Skin epidermis (tissue), 12 donors: ENCODE measurements at regions not wholly inside any gene's neighbourhood (a gene's known extent, or its start where the extent isn't known, plus 50 kb on each side); places are given as distances from the start of the nearest gene placed in this dataset.

Experiments used
- H3K27ac ChIP-seq, 21 experiments: fragments of 200-600 bp; sonication (generic) in 11 of 21; one replicate each; pipeline ENCODE4 v1.5.0; 2020; ENCODE audit warnings: mild to moderate bottlenecking in 3 of 21, inconsistent platforms in 2 of 21, moderate library complexity in 2 of 21
- H3K4me3 ChIP-seq, 7 experiments: fragments of 200-600 bp; sonication (generic) in 2 of 7; one replicate each; pipeline ENCODE4 v1.5.0; 2020; ENCODE audit warnings: inconsistent platforms in 2 of 7, mild to moderate bottlenecking in 2 of 7, moderate library complexity in 1 of 7

DNA sequence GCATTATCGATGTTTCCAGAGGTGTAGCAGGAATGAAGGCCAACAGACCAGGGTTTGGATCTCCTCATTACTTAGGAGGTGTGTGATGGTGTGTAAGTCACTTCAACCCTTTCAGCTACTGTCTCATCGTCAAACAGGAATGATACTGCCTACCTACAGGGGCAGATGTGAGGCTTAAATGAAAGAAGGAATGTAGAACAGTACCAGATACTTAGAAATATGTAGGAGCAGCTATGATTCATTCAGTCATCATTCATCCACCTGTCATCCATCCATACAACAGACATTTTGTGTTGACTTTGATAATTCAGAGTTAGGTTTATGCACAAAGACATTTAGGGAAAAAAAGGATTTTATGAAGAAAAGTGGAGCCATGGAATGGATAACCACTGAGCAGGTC is 486.9 kb upstream of the DAB1 start:
- H3K27ac ChIP-seq = no peak overlapping the region
- no peak overlapping the region for H3K4me3 ChIP-seq

DNA sequence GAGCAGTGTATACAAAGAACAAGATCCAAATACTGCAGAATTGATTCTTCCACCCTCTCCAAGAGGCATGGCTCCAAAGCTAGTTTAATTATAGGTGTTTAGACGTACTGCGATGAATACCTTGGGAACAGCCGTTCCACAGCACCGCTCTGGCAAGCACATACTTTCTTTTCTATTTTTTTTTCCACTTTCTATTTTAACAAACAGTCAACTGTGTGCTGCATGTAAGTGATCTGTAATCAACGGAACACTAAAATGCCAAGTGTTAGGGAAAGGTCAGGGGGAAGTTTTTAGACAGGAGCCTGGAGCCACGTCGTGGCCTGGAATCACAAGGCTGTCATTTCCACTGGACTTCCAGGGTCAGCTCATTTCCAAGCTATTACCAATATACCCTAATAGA is 486.4 kb upstream of the DAB1 start:
- Histone ChIP-seq H3K4me3 (no peak overlapping the region), H3K27ac (no peak overlapping the region)

DNA sequence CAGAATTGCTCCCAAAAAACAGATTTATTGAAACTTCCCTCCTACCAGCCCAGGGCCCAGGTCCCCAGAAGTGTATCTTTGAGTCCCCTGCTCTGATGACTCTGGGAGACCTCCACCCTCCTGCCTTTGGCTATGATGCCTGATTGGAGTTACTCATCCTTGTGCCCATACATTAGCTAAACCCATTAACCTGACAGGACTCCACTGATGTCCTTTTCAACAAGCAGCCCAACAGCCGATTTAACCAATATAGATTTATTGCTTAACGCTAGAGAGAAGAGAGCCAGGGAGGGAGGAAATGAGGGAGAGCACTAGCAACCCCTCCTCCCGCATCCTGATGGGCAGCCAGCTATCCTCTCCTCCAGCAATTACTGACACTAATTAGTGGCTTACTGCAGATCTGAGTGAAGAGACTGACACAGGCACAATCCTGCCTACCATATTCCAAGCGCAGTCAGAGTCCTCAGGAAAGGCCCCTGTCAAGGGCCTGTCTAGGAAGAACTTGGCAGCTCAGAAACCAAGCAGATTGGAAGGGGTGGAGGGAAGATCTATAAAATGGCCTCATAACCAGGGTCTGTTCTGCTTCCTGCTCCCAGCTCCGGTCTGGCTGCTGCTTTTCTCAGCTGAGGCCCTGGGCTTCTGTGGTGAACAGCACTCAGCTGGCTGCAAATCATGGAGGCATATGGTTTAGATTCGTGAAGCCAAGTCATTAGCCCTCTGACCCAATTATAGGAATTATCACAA is 484.5 kb upstream of the DAB1 start:
- H3K4me3 ChIP-seq = no peak overlapping the region
- H3K27ac ChIP-seq = no peak overlapping the region

DNA sequence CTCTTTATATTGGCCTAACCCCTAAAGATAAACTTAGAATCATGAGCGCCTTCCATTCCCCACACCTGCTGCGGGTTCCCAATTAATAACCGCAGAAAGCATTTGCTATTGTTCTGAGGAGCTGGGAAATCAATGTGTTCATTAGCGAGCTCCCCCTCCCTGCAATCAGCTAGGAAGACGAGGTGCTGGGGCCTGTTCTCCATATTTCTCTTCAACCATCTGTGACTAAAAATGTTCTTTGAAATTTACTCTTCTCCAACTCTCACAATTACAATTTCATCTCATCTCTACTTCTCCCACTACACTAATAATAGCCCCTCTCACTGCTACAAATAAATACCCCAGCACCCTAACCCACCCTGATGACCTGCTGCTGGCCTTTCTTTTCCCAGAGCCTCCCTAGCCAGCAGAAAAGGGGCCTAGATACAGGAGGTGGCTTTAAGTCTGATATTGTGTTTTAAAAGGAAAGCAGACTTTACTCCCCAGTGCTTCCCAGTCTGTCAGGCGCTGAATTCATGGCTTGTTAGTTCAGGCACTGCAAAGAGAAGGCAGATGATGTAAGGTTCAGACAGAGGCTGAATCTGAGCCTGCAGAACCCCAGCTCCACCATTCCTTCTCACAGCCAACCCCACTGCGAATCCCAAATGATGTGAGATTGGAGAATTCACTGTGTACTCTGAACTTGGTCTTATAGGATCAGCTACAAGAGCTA is 477.5 kb upstream of the DAB1 start:
- Histone ChIP-seq H3K4me3 (no peak overlapping the region), H3K27ac (no peak overlapping the region)

DNA sequence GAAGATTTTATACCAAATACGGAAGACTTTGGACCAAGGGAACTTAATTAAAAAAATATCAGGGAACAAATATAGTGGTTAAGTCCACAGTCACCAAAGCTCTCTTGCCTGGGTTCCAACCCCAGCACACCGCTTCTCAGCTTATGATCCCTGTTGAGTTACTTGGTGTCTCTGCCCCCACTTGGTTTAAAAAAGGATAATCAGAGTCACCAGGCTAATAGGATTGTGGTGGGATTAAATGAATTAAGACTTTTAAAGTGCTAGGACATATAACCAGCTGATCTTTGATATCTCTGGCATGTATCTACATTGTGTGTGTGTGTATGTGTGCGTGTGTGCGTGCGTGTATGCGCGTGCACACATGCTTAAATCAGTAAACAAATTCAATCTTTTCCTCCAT is 474.7 kb upstream of the DAB1 start:
- Histone ChIP-seq H3K27ac (no peak overlapping the region), H3K4me3 (no peak overlapping the region)

DNA sequence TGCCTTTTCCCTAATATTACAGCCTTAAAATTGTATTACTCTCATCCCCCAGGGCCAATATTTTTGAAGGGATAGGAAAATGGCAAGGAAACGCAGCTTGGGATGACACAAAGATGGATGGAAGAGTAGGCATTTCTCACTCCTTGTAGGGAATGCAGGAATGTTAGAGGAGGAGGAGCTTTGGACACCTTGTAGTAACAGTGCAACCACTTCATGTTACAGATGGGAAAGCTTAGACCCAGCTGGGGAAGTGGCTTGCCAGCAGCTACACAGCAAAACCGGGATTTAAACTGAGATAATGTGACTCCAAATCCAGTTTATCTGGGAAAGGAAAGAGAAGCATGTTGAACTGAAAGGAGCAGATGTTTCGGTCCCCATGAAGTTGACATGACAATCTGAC is 473.7 kb upstream of the DAB1 start:
- no peak overlapping the region for H3K27ac ChIP-seq
- no peak overlapping the region for H3K4me3 ChIP-seq

DNA sequence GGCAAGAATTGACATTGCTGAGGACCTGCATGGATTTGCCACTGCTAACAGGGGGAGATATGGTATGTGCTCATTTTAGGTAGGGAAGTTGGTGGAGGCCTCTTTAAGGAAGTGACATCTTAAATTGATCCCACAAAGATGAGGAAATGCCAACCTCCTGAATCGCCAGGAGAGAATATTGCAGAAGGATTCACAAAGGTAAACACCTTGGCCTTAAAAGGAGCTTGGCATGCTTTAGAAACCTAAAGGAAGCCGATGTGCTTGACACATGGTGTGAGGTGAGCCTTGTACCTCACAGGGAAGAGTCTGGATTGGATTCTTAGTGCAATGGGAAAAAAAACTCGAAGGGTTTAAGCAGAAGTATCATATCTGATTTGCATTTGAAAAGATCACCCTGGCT is 470.5 kb upstream of the DAB1 start:
- no peak overlapping the region for H3K4me3 ChIP-seq
- no peak overlapping the region for H3K27ac ChIP-seq

DNA sequence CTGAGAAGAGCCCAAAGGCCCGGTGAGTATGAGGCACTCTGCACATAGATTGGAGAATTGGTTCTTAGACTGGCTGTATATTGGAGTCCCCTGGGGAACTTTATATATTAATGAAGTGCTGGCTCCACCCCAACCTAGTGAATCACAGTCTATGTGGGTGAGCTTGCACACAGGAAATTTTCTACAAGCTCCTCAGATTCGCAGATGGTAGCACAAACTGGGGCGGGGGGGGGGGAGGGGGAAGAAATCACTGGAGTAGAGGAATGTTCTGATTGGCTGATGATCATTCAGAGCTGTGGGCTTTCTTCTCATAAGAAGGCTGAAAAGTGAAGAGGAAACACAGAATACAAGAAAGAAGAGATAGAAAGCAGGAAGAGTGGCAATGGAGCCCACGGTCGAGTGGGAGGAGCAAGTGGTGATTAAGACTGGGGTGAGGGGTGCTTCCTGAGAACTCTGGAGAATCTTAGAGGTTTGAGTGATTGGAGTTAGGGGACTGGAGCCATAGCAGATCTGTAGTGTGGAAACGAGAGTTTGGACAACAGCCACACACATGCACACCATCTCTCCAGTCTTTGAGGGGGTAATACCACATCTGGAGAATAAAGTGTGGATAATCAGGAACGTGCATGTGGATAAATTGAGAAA is 465.9 kb upstream of the DAB1 start:
- Histone ChIP-seq H3K27ac (no peak overlapping the region), H3K4me3 (no peak overlapping the region)

DNA sequence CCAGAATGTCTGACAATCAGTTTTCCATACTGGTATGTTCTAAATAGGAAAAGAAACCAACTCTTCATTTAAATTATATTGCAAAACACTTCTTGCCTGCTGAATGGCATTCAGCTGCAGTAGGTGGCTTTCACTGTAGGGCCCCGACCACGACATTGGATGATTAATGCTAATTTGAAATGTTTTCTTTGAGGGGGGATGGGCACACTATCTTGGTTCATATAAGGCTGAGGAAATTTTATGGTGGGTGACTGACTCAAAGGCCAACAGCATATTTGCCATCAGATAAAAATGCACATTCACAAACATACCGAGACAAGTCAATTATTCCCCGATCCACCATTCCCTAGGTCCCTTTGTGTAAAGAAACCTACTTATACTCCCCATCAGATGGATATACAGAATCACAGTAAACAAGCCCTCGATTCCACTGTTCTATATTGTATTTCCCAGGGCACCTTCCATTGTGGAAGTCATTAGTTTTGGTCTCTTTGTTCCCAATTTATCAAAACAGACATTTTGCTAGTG is 464.2 kb upstream of the DAB1 start:
- no peak overlapping the region for H3K27ac ChIP-seq
- H3K4me3 ChIP-seq = no peak overlapping the region

DNA sequence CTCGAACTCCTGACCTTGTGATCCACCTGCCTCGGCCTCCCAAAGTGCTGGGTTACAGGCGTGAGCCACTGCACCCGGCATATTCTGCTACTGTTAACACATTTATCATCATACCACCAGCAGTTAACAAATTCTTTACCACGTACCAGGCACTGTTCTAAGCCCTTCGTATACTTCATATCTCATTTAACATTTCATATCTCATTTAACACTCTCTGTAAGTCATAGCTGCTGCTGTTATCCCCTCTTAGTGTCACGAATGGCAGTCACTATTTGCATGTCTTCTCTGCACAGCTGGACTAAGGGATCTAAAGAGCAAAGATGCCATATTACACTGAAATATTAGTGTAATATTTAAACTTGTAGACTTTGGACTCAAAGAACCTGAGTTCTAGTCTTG is 462.5 kb upstream of the DAB1 start:
- no peak overlapping the region for H3K4me3 ChIP-seq
- H3K27ac ChIP-seq = no peak overlapping the region

DNA sequence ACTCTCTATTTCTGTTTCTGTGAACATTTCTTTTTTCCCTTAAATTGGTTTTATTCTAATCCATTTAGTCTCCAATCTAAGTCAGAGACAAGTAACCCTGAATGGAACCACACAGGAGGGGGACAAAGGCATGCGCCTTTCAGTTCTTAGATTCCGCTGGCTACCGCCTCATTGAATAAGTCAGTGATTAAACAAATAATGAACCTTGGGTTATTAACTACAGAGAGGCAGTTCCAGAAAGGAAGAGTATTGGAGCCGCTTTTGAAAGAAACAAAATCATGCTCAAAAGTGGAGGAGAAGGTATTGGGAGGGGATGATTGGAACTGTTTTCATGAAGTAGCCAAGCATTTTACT is 459.8 kb upstream of the DAB1 start:
- H3K4me3 ChIP-seq = no peak overlapping the region
- no peak overlapping the region for H3K27ac ChIP-seq

DNA sequence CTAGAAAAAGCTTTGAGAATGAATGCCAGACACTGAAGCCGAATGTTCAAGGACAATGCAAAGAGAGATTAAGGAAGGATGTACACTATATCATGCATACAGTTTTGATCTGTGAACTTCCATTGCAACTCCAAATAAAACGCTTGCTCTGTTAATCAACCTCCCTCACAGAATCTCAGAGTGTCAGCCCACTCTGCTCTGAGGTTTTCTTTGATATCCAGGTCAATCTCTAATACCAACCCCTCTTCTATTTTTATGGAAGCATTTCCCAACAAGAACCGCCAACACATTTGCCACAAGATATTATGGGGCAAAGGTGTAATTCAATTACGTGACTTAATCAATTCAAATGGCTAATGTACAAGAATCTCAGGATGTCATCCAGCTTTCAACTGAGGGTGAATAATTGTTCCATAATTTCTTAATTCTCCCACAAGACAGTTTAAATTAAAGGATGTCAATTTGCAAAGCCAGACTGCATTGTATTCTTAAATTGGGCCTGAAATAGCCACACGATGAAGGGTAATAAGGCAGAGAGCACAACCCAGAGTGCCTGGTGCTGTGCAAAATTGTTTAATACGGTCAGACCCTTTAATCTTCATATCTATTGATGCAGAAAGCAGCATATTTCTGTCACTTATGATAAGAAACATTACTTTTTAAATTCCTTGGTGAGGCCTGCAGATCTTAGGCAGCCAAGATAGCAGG is 459.2 kb upstream of the DAB1 start:
- Histone ChIP-seq H3K27ac (no peak overlapping the region), H3K4me3 (no peak overlapping the region)

DNA sequence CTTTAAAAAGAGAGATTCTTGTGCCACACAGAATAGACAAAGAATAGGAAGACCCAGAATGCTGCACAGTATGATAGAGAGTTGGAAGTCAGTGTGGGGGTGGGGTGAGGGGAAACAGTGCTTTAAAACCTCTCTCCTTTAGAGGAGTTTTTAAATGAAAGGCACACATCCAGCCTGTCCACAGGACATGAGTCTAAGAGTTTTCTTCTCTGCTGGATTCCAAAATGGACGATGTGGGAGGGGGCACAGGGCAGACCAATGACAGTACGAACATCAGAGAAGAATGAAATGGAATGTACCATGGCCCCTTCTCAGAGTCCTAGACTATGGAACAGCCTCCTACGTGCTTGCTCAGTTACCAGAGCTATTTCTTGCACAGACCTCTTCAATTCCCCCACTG is 458.2 kb upstream of the DAB1 start:
- Histone ChIP-seq H3K4me3 (no peak overlapping the region), H3K27ac (no peak overlapping the region)

DNA sequence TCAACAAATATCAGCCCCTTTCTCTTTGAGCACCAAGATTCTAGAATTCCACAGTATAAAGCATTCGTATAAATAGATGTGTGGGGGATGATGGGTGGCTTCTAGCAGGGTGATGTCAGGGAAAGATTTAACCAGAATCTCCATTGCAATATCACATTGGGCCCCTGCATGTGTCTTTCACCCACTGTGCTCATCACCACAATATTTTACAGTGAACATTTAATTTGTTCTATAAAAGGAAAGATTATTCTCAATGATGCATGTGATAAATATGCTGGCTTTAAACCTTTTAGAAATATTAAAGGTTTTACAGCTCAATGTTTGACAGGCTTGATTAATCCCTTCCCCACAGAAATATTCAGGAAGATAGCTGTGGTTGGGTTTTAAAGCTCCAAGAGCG is 457.8 kb upstream of the DAB1 start:
- no peak overlapping the region for H3K27ac ChIP-seq
- H3K4me3 ChIP-seq = no peak overlapping the region

DNA sequence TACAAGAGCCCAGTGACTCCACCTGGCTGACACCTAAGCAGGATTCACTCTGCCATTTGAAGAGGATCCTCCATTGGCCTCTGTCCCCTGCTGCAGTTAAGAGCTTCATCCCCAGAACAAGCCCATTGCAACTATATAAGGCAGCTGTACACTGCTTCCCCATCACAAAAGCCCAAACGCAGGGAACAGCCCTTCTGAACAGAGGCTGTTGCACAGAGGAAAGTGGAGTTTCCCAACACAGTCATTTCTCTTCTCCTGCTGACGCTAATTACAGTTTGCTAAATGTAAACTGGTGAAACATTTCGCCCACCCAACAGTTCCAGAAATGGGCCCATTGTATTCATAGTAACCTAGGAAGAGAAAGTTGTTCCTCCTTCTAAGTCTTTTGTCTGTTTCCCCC is 455.8 kb upstream of the DAB1 start:
- Histone ChIP-seq H3K27ac (no peak overlapping the region), H3K4me3 (no peak overlapping the region)

DNA sequence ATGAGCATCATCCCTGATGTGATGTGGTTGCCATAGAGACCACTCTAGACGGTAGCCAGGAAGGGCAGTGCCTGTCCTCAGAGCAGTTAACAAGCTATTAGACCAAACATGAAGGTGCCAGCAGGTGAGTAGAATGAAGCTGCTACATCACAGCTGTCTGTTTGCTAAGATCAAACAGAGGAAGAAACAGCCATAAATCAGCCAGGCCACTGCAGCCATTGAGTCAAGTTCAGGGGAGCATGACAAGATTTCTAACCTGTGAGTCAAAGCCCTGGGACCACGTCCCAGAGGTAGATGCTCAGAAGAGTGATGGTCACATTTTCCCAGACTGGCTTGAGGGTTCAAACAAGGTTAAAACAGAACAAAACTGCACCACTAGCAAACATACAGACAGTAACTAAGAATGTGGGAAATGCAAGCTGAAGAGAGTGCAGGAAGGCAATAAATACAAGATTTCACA is 450.6 kb upstream of the DAB1 start:
- no peak overlapping the region for H3K27ac ChIP-seq
- H3K4me3 ChIP-seq = no peak overlapping the region

DNA sequence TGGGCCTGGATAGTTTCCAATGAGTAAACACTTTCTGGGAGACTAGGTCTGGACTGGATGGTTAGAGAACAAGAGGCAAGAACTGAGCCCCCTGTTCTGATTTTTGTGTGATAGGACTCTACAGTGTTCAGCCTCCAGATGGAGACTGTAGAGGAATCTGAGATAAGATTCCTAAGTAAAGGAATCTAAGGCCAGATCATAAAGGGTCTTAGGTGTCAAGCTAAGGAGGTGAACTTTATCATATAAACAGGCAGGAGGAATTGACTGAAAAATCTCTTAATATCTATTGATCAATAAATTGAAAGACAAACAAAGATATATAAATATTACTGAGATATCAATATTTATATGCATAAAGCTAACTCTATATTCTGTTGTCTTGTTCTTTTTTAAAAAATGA is 449.1 kb upstream of the DAB1 start:
- Histone ChIP-seq H3K27ac (no peak overlapping the region), H3K4me3 (no peak overlapping the region)

DNA sequence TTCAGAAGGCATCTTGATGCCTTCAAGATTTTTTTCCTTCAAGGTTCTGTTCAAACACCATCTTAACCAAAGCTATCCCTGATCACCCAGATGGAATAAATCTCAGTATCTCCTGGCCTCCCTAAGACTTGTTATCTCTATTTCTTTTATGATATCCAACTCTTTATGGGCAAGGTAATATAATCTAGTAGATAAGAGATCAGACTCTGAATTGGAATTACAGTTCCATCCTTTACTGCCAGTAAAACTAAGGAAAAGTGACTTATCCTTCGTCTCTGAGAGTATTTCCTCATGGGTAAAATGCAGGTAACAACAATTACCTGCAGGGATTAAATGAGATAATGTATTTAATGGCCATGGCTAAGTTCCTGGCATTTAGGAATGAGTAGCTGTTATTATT is 445.0 kb upstream of the DAB1 start:
- Histone ChIP-seq H3K27ac (no peak overlapping the region), H3K4me3 (no peak overlapping the region)

DNA sequence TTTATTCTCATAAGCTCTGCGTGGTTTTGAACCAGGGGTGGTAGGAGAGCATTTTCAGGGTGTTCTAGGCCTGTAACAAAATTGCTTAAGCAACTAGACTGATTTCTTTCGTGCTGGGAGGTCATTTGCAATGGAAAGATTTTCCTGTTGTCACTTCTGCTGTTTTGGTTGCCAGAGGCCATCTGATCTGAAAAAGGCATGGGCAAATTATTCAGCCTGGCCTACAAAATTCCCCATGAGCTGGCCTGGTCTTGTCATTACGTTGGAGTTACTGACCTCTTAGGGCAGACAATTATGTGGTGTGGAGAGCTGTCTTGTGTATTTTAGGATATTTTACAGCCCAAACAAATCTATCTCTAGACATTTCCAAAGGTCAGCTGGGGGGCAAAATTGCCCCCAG is 444.4 kb upstream of the DAB1 start:
- no peak overlapping the region for H3K4me3 ChIP-seq
- H3K27ac ChIP-seq = no peak overlapping the region

DNA sequence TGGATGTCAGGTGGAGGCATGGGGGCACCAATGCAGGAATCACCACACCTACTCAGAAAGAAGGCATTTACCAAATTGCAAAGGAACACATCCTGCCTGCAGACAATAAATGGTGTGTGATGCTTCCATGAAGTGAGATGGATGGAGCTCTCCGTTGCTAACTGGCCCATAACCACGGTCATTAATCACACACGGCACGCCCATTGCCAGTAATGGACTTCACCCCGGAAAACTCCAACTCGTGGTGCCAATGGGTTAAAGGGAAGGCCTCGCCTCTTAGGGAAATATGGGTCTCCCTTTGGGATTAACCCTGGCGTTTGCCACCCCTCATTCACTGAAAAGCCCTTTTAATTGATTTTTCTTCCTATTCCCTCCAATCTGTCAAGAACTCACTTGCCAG is 443.1 kb upstream of the DAB1 start:
- no peak overlapping the region for H3K27ac ChIP-seq

More for the DNA sequence above, 443.1 kb upstream of the DAB1 start:
- no peak overlapping the region for H3K4me3 ChIP-seq
